GM12878 (cell line): ENCODE measurements at regions not wholly inside any gene's neighbourhood (a gene's known extent, or its start where the extent isn't known, plus 50 kb on each side); places are given as distances from the start of the nearest gene placed in this dataset.

ENCODE experiments used
- ATAC-seq: fragments of 200-7000 bp; cut with Tn5 transposase; 3 replicates; pipeline ENCODE4 v1.9.1; 2020; ENCODE audit warnings: mild to moderate bottlenecking, moderate library complexity
- BruUV-seq: library from RNA; stranded (reverse); fragments of 400-500 nt; replicated peaks from 2 replicates; lab custom pipeline; 2021; lab: Mats Ljungman, UMichigan
- CTCF ChIA-PET: fragments of 300-600 bp; sonication (Branson Sonifier 250); formaldehyde crosslinking; extraction: SDS; loops from one replicate; lab custom pipeline; 2021; ENCODE audit warnings: inconsistent platforms; lab: Yijun Ruan, JAX
- POLR2A ChIA-PET: fragments of 350-600 bp; formaldehyde crosslinking; extraction: SDS; loops from one replicate; lab custom pipeline; 2021; ENCODE audit warnings: inconsistent platforms; lab: Charles Lee
- RAD21 ChIA-PET: fragments of 300-600 bp; sonication (Branson Sonifier 250); formaldehyde crosslinking; loops from one replicate; lab custom pipeline; 2023; ENCODE audit warnings: antibody characterized with exemption; ENCODE audit not compliant: unreplicated experiment; lab: Charles Lee
- SMC1A ChIA-PET: fragments of 300-600 bp; sonication (Branson Sonifier 250); formaldehyde crosslinking; loops from one replicate; lab custom pipeline; 2023; ENCODE audit not compliant: unreplicated experiment, uncharacterized antibody; lab: Charles Lee
- DNase-seq: peaks from one replicate; pipeline ENCODE4 v3.0.0-alpha.2; 2011; ENCODE audit warnings: low read depth, low spot score
- FAIRE-seq: peaks from 3 replicates; lab custom pipeline; 2011; peaks lifted over from hg19 to GRCh38; lab: Jason Lieb, UNC
- H2AFZ ChIP-seq: 2 replicates; pipeline ENCODE4 v1.6.0; 2011; ENCODE audit warnings: low read depth, low read length, control low read depth; ENCODE audit not compliant: control insufficient read depth
- H3K27ac ChIP-seq: 2 replicates; pipeline ENCODE4 v1.5.1; 2011; ENCODE audit warnings: control low read depth; ENCODE audit not compliant: control insufficient read depth, insufficient read depth
- H3K27me3 ChIP-seq, 2 experiments: replicated peaks in 1 of 2; 2 replicates each; pipeline versions ENCODE4 v1.6.0 to v1.6.1; 2011; ENCODE audit warnings: low read length in 1 of 2; ENCODE audit not compliant: control insufficient read depth in 2 of 2, insufficient read depth in 2 of 2
- H3K36me3 ChIP-seq, 2 experiments: 2 replicates each; pipeline ENCODE4 v1.5.1; 2011; ENCODE audit warnings: low read length in 1 of 2; ENCODE audit not compliant: control insufficient read depth in 2 of 2, insufficient read depth in 2 of 2
- H3K4me1 ChIP-seq: 2 replicates; pipeline ENCODE4 v1.6.1; 2011; ENCODE audit warnings: mild to moderate bottlenecking, low read length, moderate library complexity, mixed read lengths; ENCODE audit not compliant: control insufficient read depth, insufficient read depth
- H3K4me2 ChIP-seq: 2 replicates; pipeline ENCODE4 v1.6.0; 2011; ENCODE audit warnings: control low read depth; ENCODE audit not compliant: control insufficient read depth, insufficient read depth
- H3K4me3 ChIP-seq: fragments of 200-600 bp; sonication (generic); 2 replicates; pipeline ENCODE4 v1.5.1; 2016
- H3K79me2 ChIP-seq: 2 replicates; pipeline ENCODE4 v1.6.0; 2011; ENCODE audit warnings: low read length; ENCODE audit not compliant: control insufficient read depth, insufficient read depth
- H3K9ac ChIP-seq: 2 replicates; pipeline ENCODE4 v1.8.0; 2011; ENCODE audit warnings: low read length, control low read depth, mixed read lengths; ENCODE audit not compliant: control insufficient read depth, insufficient read depth
- H3K9me3 ChIP-seq: replicated peaks from 3 replicates; pipeline ENCODE4 v1.5.1; 2011; ENCODE audit warnings: mild to moderate bottlenecking, low read length; ENCODE audit not compliant: control insufficient read depth, insufficient read depth
- H4K20me1 ChIP-seq: 2 replicates; pipeline ENCODE4 v1.6.0; 2011; ENCODE audit not compliant: control insufficient read depth, insufficient read depth
- CBFB ChIP-seq: IDR thresholded peaks from 2 replicates; pipeline ENCODE4 v1.6.1; 2016; ENCODE audit warnings: antibody characterized with exemption, low read depth
- ESRRA ChIP-seq: IDR thresholded peaks from 2 replicates; pipeline ENCODE4 v1.6.1; 2012; ENCODE audit warnings: mild to moderate bottlenecking, low read length, improper control_type of control experiment
- POLR2AphosphoS2 ChIP-seq: IDR thresholded peaks from 2 replicates; pipeline ENCODE4 v1.6.1; 2011; ENCODE audit warnings: low read depth, mild to moderate bottlenecking, low read length, improper control_type of control experiment, moderate library complexity
- PRDM15 ChIP-seq: fragments of 450-650 bp; formaldehyde crosslinking; IDR thresholded peaks from 2 replicates; pipeline ENCODE4 v1.4.0; 2020; ENCODE audit warnings: mild to moderate bottlenecking, moderate library complexity
- REST ChIP-seq: IDR thresholded peaks from 2 replicates; pipeline ENCODE4 v1.6.1; 2012; ENCODE audit warnings: mild to moderate bottlenecking, low read depth, low read length
- TAF1 ChIP-seq: IDR thresholded peaks from 2 replicates; pipeline ENCODE4 v1.6.1; 2011; ENCODE audit warnings: mild to moderate bottlenecking, low read depth, low read length, borderline replicate concordance
- WGBS: methylation state at CpG from one replicate; pipeline ENCODE4 v1.1.6; 2016; ENCODE audit warnings: low lambda C conversion rate; ENCODE audit not compliant: insufficient replicate concordance, insufficient coverage; ENCODE audit errors: missing lambda C conversion rate; 5-methylcytosine and 5-hydroxymethylcytosine counted together
- in situ Hi-C: fragments of 300-500 bp; cut with MboI; formaldehyde crosslinking; loops from 9 replicates; pipeline ENCODE4 v1.14.3; 2018; ENCODE audit warnings: mixed read lengths
- intact Hi-C: fragments of 100-400 bp; cut with micrococcal nuclease; formaldehyde crosslinking; loops from one replicate; pipeline ENCODE4 v1.14.2; 2022; ENCODE audit not compliant: unreplicated experiment

- no peak for ATAC-seq
- FAIRE-seq = no peak
- ChIA-PET SMC1A (interaction anchor here (1.2 to 1.4 kb wide), 2 partner anchors 7 to 108 kb away, joined by 3 to 4 read pairs; no protein-coding TSS in a partner anchor), RAD21 (no interaction called here), CTCF (interaction anchor here (1.6 to 4.7 kb wide), 4 partner anchors 17 to 153 kb away, joined by 3 to 24 read pairs (median 8); no protein-coding TSS in a partner anchor), POLR2A (no interaction called here)
- in situ Hi-C loops = no loop called here
- no peaks in the 10 kb centered on the region for H3K36me3 ChIP-seq
- H3K4me3 ChIP-seq = no peak overlapping the region
- H3K4me2 ChIP-seq = no peak overlapping the region
- H3K9me3 ChIP-seq = no peaks in the 10 kb centered on the region
- BruUV-seq = no TSS peak
- no peak overlapping the region for H3K9ac ChIP-seq
- DNase-seq = no peak
- no peak overlapping the region for H3K27ac ChIP-seq
- no peak for TF ChIP-seq TAF1
- TF ChIP-seq ESRRA = no peak
- TF ChIP-seq PRDM15 (CRISPR knock-in tag) = no peak
- TF ChIP-seq POLR2AphosphoS2 = no peak
- TF ChIP-seq CBFB = no peak
- TF ChIP-seq REST = no peak
- H3K4me1 ChIP-seq = peaks cover 20% of the 10 kb centered on the region
- no peak overlapping the region for H2AFZ ChIP-seq
- no peaks in the 10 kb centered on the region for H3K79me2 ChIP-seq
- H4K20me1 ChIP-seq = no peaks in the 10 kb centered on the region
- intact Hi-C loops = no loop called here
- no peaks in the 10 kb centered on the region; a peak in 2 of 4 replicates for H3K27me3 ChIP-seq
- 81% methylated on average over 9 of the region's 9 CpGs for WGBS
These were observed 104.4 kb upstream of the FOXP4 start for GRCh38 chr6:41441598-41442351.
